ENCODE measurements at regions not wholly inside any gene's neighbourhood (a gene's known extent, or its start where the extent isn't known, plus 50 kb on each side); places are given as distances from the start of the nearest gene placed in this dataset.

GRCh38 chr5:92455011-92455410 lies 1071.9 kb upstream of the ARRDC3 start:
- no peak overlapping the region for H3K27ac ChIP-seq
- no peak for TF ChIP-seq CTCF (conservative IDR thresholded peaks at IDR 0.05)

GRCh38 chr5:92444888-92445287 lies 1061.8 kb upstream of the ARRDC3 start:
- TF ChIP-seq CTCF (conservative IDR thresholded peaks at IDR 0.05), result no peak
- no peak overlapping the region for H3K27ac ChIP-seq

GRCh38 chr5:92435781-92436180 lies 1052.7 kb upstream of the ARRDC3 start:
- no peak overlapping the region for H3K27ac ChIP-seq

GRCh38 chr5:92429646-92430045 lies 1046.5 kb upstream of the ARRDC3 start:
- no peak for TF ChIP-seq CTCF (conservative IDR thresholded peaks at IDR 0.05)
- H3K27ac ChIP-seq, result no peak overlapping the region

More at GRCh38 chr5:92435781-92436180, 1052.7 kb upstream of the ARRDC3 start:
- no peak for TF ChIP-seq CTCF (conservative IDR thresholded peaks at IDR 0.05)

GRCh38 chr5:92428415-92428814 lies 1045.3 kb upstream of the ARRDC3 start:
- no peak overlapping the region for H3K27ac ChIP-seq
- TF ChIP-seq CTCF (conservative IDR thresholded peaks at IDR 0.05), result no peak

- no peak for TF ChIP-seq CTCF (conservative IDR thresholded peaks at IDR 0.05)
- H3K27ac ChIP-seq, result no peak overlapping the region
Measured at GRCh38 chr5:92424785-92425426, 1041.8 kb upstream of the ARRDC3 start.

- no peak for TF ChIP-seq CTCF (conservative IDR thresholded peaks at IDR 0.05)
- H3K27ac ChIP-seq, result no peak overlapping the region
Measured at GRCh38 chr5:92421942-92422341, 1038.8 kb upstream of the ARRDC3 start.
